ENCODE measurements at regions not wholly inside any gene's neighbourhood (a gene's known extent, or its start where the extent isn't known, plus 50 kb on each side); places are given as distances from the start of the nearest gene placed in this dataset.
"Not testable (repeated sequence)": the region's sequence is repeated elsewhere in the genome, so short reads cannot be mapped to it uniquely, and the experiment has no call there.

- no peak for DNase-seq (ENCODE audit: low spot score)
These were observed 164.1 kb upstream of the SEMA6A start for GRCh38 chr5:116738615-116739261.

- no peak for DNase-seq (ENCODE audit: low spot score)
These were observed 163.6 kb upstream of the SEMA6A start for GRCh38 chr5:116738239-116738614.

GRCh38 chr5:116736671-116737070 is 162.0 kb upstream of the SEMA6A start:
- no peak for DNase-seq (ENCODE audit: low spot score)

GRCh38 chr5:116733991-116734975 is 159.7 kb upstream of the SEMA6A start:
- DNase-seq (ENCODE audit: low spot score): peak; percentile 23

GRCh38 chr5:116732591-116732990 is 158.0 kb upstream of the SEMA6A start:
- no peak for DNase-seq (ENCODE audit: low spot score)

- DNase-seq (ENCODE audit: low spot score): no peak
These were observed 156.8 kb upstream of the SEMA6A start for GRCh38 chr5:116731432-116731831.

GRCh38 chr5:116730706-116731105 is 156.1 kb upstream of the SEMA6A start:
- no peak for DNase-seq (ENCODE audit: low spot score)

GRCh38 chr5:116730185-116730584 is 155.6 kb upstream of the SEMA6A start:
- DNase-seq (ENCODE audit: low spot score): no peak

- no peak for DNase-seq (ENCODE audit: low spot score)
These were observed 152.6 kb upstream of the SEMA6A start for GRCh38 chr5:116727248-116727647.

- DNase-seq (ENCODE audit: low spot score): not testable (repeated sequence)
These were observed 151.6 kb upstream of the SEMA6A start for GRCh38 chr5:116726180-116726579.

- DNase-seq (ENCODE audit: low spot score): no peak
These were observed 150.3 kb upstream of the SEMA6A start for GRCh38 chr5:116724971-116725370.

- DNase-seq (ENCODE audit: low spot score): no peak
These were observed 148.0 kb upstream of the SEMA6A start for GRCh38 chr5:116722651-116723050.

GRCh38 chr5:116719106-116719505 is 144.5 kb upstream of the SEMA6A start:
- no peak for DNase-seq (ENCODE audit: low spot score)

- DNase-seq (ENCODE audit: low spot score): no peak
These were observed 143.7 kb upstream of the SEMA6A start for GRCh38 chr5:116718317-116718716.

GRCh38 chr5:116709082-116709481 is 134.5 kb upstream of the SEMA6A start:
- DNase-seq (ENCODE audit: low spot score): no peak

GRCh38 chr5:116705121-116705519 is 130.5 kb upstream of the SEMA6A start:
- not testable (repeated sequence) for DNase-seq (ENCODE audit: low spot score)

GRCh38 chr5:116703941-116704340 is 129.3 kb upstream of the SEMA6A start:
- DNase-seq (ENCODE audit: low spot score): no peak

- DNase-seq (ENCODE audit: low spot score): no peak
These were observed 128.7 kb upstream of the SEMA6A start for GRCh38 chr5:116703328-116703727.

- no peak for DNase-seq (ENCODE audit: low spot score)
These were observed 128.2 kb upstream of the SEMA6A start for GRCh38 chr5:116702776-116703175.

- DNase-seq (ENCODE audit: low spot score): no peak
These were observed 124.7 kb upstream of the SEMA6A start for GRCh38 chr5:116699332-116699731.

- no peak for DNase-seq (ENCODE audit: low spot score)
These were observed 121.7 kb upstream of the SEMA6A start for GRCh38 chr5:116696366-116696765.

GRCh38 chr5:116695681-116696080 is 121.1 kb upstream of the SEMA6A start:
- DNase-seq (ENCODE audit: low spot score): no peak

GRCh38 chr5:116686438-116686837 is 111.8 kb upstream of the SEMA6A start:
- no peak for DNase-seq (ENCODE audit: low spot score)

All from pons (tissue), 1 donor.